Right atrium auricular region (tissue), 2 donors: ENCODE measurements at regions not wholly inside any gene's neighbourhood (a gene's known extent, or its start where the extent isn't known, plus 50 kb on each side); places are given as distances from the start of the nearest gene placed in this dataset.

Experiments
- DNase-seq: peaks from one replicate; pipeline ENCODE4 v3.0.0-alpha.2; 2019; ENCODE audit warnings: low spot score
- H3K27ac ChIP-seq, 2 donors: fragments of 200-600 bp; sonication (generic); 1 replicate in 1 of 2; 2 replicates in 1 of 2; pipeline ENCODE4 v1.5.1; 2016 to 2019
- H3K27me3 ChIP-seq, 2 donors: fragments of 200-600 bp; sonication (generic); one replicate each; pipeline versions ENCODE4 v1.5.1 to v1.6.0; 2017 to 2019
- H3K36me3 ChIP-seq: fragments of 200-600 bp; sonication (generic); one replicate; pipeline ENCODE4 v1.5.1; 2016
- H3K4me1 ChIP-seq, 2 donors: fragments of 200-600 bp; sonication (generic); one replicate each; pipeline versions ENCODE4 v1.5.1 to v1.6.0; 2017 to 2019
- H3K4me3 ChIP-seq, 2 donors: fragments of 200-600 bp; sonication (generic); 1 replicate in 1 of 2; 2 replicates in 1 of 2; pipeline ENCODE4 v1.5.1; 2017 to 2019; ENCODE audit warnings: mild to moderate bottlenecking in 1 of 2, moderate library complexity in 1 of 2
- H3K9me3 ChIP-seq, 2 donors: fragments of 200-600 bp; sonication (generic); one replicate each; pipeline ENCODE4 v1.5.1; 2019
- TF ChIP-seq, protein P1 (sequence below), 2 donors: fragments of 200-600 bp; sonication (generic); IDR thresholded peaks; one replicate each; pipeline ENCODE4 v1.5.1; 2019; ENCODE audit warnings: antibody characterized with exemption in 2 of 2

DNA sequence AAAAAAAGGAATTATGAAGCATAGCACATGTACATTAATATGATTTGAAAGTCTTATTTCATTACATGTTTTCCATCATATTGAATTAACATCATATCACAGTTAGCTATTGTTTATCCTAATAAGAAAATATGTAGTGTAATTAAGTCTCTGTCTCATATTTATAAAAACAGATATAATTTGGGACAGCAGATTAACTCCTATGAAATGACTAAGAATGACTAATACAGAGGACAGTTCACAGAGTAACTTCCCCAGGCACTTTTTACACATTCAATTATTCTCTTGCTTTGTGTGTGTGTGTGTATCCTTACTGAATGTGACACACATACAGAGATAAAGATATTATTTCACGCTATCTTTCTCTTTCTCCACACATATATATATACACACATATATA, 2400.9 kb upstream of the C9orf72 start:
- DNase-seq, result no peak
- TF ChIP-seq, protein P1, sequence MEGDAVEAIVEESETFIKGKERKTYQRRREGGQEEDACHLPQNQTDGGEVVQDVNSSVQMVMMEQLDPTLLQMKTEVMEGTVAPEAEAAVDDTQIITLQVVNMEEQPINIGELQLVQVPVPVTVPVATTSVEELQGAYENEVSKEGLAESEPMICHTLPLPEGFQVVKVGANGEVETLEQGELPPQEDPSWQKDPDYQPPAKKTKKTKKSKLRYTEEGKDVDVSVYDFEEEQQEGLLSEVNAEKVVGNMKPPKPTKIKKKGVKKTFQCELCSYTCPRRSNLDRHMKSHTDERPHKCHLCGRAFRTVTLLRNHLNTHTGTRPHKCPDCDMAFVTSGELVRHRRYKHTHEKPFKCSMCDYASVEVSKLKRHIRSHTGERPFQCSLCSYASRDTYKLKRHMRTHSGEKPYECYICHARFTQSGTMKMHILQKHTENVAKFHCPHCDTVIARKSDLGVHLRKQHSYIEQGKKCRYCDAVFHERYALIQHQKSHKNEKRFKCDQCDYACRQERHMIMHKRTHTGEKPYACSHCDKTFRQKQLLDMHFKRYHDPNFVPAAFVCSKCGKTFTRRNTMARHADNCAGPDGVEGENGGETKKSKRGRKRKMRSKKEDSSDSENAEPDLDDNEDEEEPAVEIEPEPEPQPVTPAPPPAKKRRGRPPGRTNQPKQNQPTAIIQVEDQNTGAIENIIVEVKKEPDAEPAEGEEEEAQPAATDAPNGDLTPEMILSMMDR (IDR thresholded peaks at IDR 0.05), result no peak
- Histone ChIP-seq H3K36me3 (no peaks in the 10 kb centered on the region), H3K4me1 (no peaks in the 10 kb centered on the region), H3K27me3 (no peaks in the 10 kb centered on the region), H3K27ac (no peak overlapping the region), H3K4me3 (no peak overlapping the region), H3K9me3 (no peaks in the 10 kb centered on the region)

DNA sequence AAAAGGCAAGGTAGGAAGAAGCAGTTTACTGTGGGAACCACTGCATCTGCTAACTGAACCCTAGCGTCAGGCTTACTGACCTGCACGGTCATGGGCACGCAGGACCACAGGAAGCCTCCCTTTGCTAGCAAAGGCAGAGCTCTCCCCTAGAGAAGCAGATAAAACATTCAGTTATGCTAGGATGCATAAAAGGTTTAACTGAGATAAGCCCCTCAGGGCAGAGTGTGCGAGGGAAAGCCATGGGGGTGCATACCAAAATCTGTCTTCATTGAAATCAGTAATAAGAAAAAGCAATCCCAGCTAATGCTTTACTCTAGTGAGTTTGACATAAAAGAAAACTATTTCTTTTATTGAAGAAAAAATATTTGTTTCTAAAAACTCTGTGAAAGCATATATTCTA, 2403.7 kb upstream of the C9orf72 start:
- H3K9me3 ChIP-seq, result no peaks in the 10 kb centered on the region
- H3K4me3 ChIP-seq, result no peak overlapping the region
- H3K27ac ChIP-seq, result no peak overlapping the region
- no peak for DNase-seq
- TF ChIP-seq, protein P1 (IDR thresholded peaks at IDR 0.05), result no peak
- no peaks in the 10 kb centered on the region for H3K36me3 ChIP-seq
- H3K27me3 ChIP-seq, result no peaks in the 10 kb centered on the region
- H3K4me1 ChIP-seq, result no peaks in the 10 kb centered on the region

DNA sequence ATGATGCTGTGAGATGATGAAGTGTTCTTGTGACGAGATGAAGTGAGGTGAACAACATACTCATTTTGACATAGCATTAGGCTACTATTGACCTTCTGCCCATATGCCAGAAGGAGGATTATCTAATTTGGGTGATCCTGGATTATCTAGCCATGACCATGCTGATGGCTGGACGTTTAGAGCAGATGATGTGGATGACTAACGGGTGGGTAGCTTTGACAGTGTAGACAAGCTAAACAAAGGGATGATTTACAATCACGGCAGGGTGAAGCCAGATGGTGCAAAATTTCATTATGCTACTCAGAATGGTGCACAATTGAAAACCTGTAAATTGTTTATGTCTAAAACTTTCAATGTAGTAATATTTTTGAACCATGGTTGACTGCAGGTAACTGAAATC, 2403.4 kb upstream of the ACO1 start:
- H3K4me3 ChIP-seq, result no peak overlapping the region
- H3K9me3 ChIP-seq, result no peaks in the 10 kb centered on the region
- no peaks in the 10 kb centered on the region for H3K4me1 ChIP-seq
- H3K27me3 ChIP-seq, result no peaks in the 10 kb centered on the region
- no peak overlapping the region for H3K27ac ChIP-seq
- H3K36me3 ChIP-seq, result no peaks in the 10 kb centered on the region
- DNase-seq, result no peak
- TF ChIP-seq, protein P1 (IDR thresholded peaks at IDR 0.05), result no peak

- TF ChIP-seq, protein P1 (IDR thresholded peaks at IDR 0.05), result no peak
- no peaks in the 10 kb centered on the region for H3K4me1 ChIP-seq
- H3K27ac ChIP-seq, result no peak overlapping the region
- H3K4me3 ChIP-seq, result no peak overlapping the region
- no peaks in the 10 kb centered on the region for H3K36me3 ChIP-seq
- DNase-seq, result no peak
- no peaks in the 10 kb centered on the region for H3K9me3 ChIP-seq
- H3K27me3 ChIP-seq, result no peaks in the 10 kb centered on the region
Measured at GRCh38 chr9:29999645-30000044, 2384.8 kb upstream of the ACO1 start.

- Histone ChIP-seq H3K27ac (no peak overlapping the region), H3K27me3 (no peaks in the 10 kb centered on the region), H3K36me3 (no peaks in the 10 kb centered on the region), H3K4me1 (no peaks in the 10 kb centered on the region), H3K9me3 (no peaks in the 10 kb centered on the region), H3K4me3 (no peak overlapping the region)
- TF ChIP-seq, protein P1 (IDR thresholded peaks at IDR 0.05), result no peak
- no peak for DNase-seq
Measured at GRCh38 chr9:30010691-30011090, 2373.8 kb upstream of the ACO1 start.

GRCh38 chr9:30012622-30013021, 2371.8 kb upstream of the ACO1 start:
- TF ChIP-seq, protein P1 (IDR thresholded peaks at IDR 0.05), result no peak
- H3K4me1 ChIP-seq, result no peaks in the 10 kb centered on the region
- H3K9me3 ChIP-seq, result no peaks in the 10 kb centered on the region
- H3K4me3 ChIP-seq, result no peak overlapping the region
- no peak overlapping the region for H3K27ac ChIP-seq
- DNase-seq, result no peak
- no peaks in the 10 kb centered on the region for H3K36me3 ChIP-seq
- no peaks in the 10 kb centered on the region for H3K27me3 ChIP-seq
